HepG2 (cell line): ENCODE measurements at regions not wholly inside any gene's neighbourhood (a gene's known extent, or its start where the extent isn't known, plus 50 kb on each side); places are given as distances from the start of the nearest gene placed in this dataset.

Source experiments
- ATAC-seq: fragments of 200-7000 bp; cut with Tn5 transposase; 3 replicates; pipeline ENCODE4 v1.9.1; 2020; ENCODE audit warnings: mild to moderate bottlenecking, moderate library complexity
- BruUV-seq: library from RNA; stranded (reverse); fragments of 400-500 nt; replicated peaks from 2 replicates; lab custom pipeline; 2021; lab: Mats Ljungman, UMichigan
- CTCF ChIA-PET: fragments of 300-600 bp; formaldehyde crosslinking; extraction: SDS; loops from one replicate; lab custom pipeline; 2021; ENCODE audit warnings: low total read pairs, inconsistent platforms, low intra/inter-chr PET ratio; lab: Yijun Ruan, JAX
- POLR2A ChIA-PET: fragments of 350-600 bp; sonication (Branson Sonifier 250); formaldehyde crosslinking; loops from one replicate; lab custom pipeline; 2020; ENCODE audit warnings: antibody characterized with exemption, inconsistent platforms; lab: Yijun Ruan, JAX
- DNase-seq: peaks from one replicate; pipeline ENCODE4 v3.0.0-alpha.2; 2015; ENCODE audit warnings: low spot score
- FAIRE-seq: peaks from 3 replicates; lab custom pipeline; 2011; peaks lifted over from hg19 to GRCh38; lab: Jason Lieb, UNC
- H2AFZ ChIP-seq: one replicate; pipeline ENCODE4 v1.6.1; 2011; ENCODE audit warnings: low read length, inconsistent platforms
- H3K27ac ChIP-seq: fragments of 300-600 bp; 3 replicates; pipeline ENCODE4 v1.8.0; 2011; ENCODE audit warnings: mixed run types, mild to moderate bottlenecking, mixed read lengths, low read length, inconsistent platforms; ENCODE audit not compliant: insufficient read depth; ENCODE audit errors: extremely low read length
- H3K27me3 ChIP-seq, 2 experiments: fragments of 200-600 bp in 1 of 2; 2 replicates in 1 of 2; 3 replicates in 1 of 2; pipeline versions ENCODE4 v1.6.0 to v1.8.0; 2011; ENCODE audit warnings: low read length in 2 of 2, mild to moderate bottlenecking in 2 of 2, moderate library complexity in 2 of 2, inconsistent platforms in 1 of 2; ENCODE audit not compliant: insufficient read depth in 2 of 2, control insufficient read depth in 1 of 2
- H3K36me3 ChIP-seq, 2 experiments: fragments of 200-600 bp in 1 of 2; replicated peaks in 1 of 2; 2 replicates in 1 of 2; 3 replicates in 1 of 2; pipeline versions ENCODE4 v1.5.1 to v1.8.0; 2011; ENCODE audit warnings: low read length in 2 of 2, inconsistent platforms in 1 of 2; ENCODE audit not compliant: insufficient read depth in 2 of 2, control insufficient read depth in 1 of 2
- H3K4me1 ChIP-seq: 2 replicates; pipeline ENCODE4 v1.5.1; 2012; ENCODE audit warnings: low read length, inconsistent platforms; ENCODE audit not compliant: insufficient read depth
- H3K4me2 ChIP-seq: 2 replicates; pipeline ENCODE4 v1.6.0; 2011; ENCODE audit warnings: low read depth, low read length, inconsistent platforms
- H3K4me3 ChIP-seq, 3 experiments: fragments of 200-600 bp in 1 of 3; sonication (generic), shearing (Covaris generic) in 1 of 3; replicated peaks in 1 of 3; 2 replicates each; pipeline ENCODE4 v1.5.1; 2011 to 2016; ENCODE audit warnings: low read length in 3 of 3, inconsistent platforms in 2 of 3, low read depth in 2 of 3, mild to moderate bottlenecking in 2 of 3, control low read depth in 1 of 3, mixed read lengths in 1 of 3; ENCODE audit not compliant: insufficient read depth in 1 of 3
- H3K79me2 ChIP-seq: one replicate; pipeline ENCODE4 v1.6.1; 2011; ENCODE audit warnings: low read length, inconsistent platforms; ENCODE audit not compliant: insufficient read depth
- H3K9ac ChIP-seq: 2 replicates; pipeline ENCODE4 v1.6.0; 2011; ENCODE audit warnings: mild to moderate bottlenecking, low read depth, low read length, inconsistent platforms; ENCODE audit not compliant: insufficient read depth
- H3K9me3 ChIP-seq: 2 replicates; pipeline ENCODE4 v1.5.1; 2012; ENCODE audit warnings: mild to moderate bottlenecking, low read length
- H4K20me1 ChIP-seq: 2 replicates; pipeline ENCODE4 v1.6.0; 2011; ENCODE audit warnings: inconsistent platforms, mild to moderate bottlenecking, low read length, moderate library complexity; ENCODE audit not compliant: insufficient read depth
- ARID2 ChIP-seq: sonication (generic); formaldehyde crosslinking; IDR thresholded peaks from 2 replicates; pipeline ENCODE4 v1.8.1; 2022; ENCODE audit warnings: mild to moderate bottlenecking, missing genetic modification reagents, borderline replicate concordance
- MIER2 ChIP-seq: IDR thresholded peaks from 2 replicates; pipeline ENCODE4 v1.6.1; 2016; ENCODE audit warnings: missing biosample characterization, missing genetic modification reagents
- MIXL1 ChIP-seq: IDR thresholded peaks from 2 replicates; pipeline ENCODE4 v1.6.1; 2016
- MTF2 ChIP-seq: sonication (generic); formaldehyde crosslinking; IDR thresholded peaks from 2 replicates; pipeline ENCODE4 v1.5.0; 2020; ENCODE audit warnings: missing genetic modification reagents, borderline replicate concordance
- RFXANK ChIP-seq: IDR thresholded peaks from 2 replicates; pipeline ENCODE4 v1.6.1; 2016
- SPEN ChIP-seq: sonication (generic); formaldehyde crosslinking; IDR thresholded peaks from 2 replicates; pipeline ENCODE4 v1.5.1; 2020; ENCODE audit warnings: low read depth, mild to moderate bottlenecking, missing genetic modification reagents
- TP53 ChIP-seq: sonication (generic); formaldehyde crosslinking; conservative IDR thresholded peaks from 2 replicates; pipeline ENCODE4 v1.4.0; 2020; ENCODE audit warnings: missing genetic modification reagents
- ZNF143 ChIP-seq: sonication (generic); formaldehyde crosslinking; IDR thresholded peaks from 2 replicates; pipeline ENCODE4 v1.4.0; 2020; ENCODE audit warnings: missing genetic modification reagents
- ZNF484 ChIP-seq: sonication (generic); formaldehyde crosslinking; IDR thresholded peaks from 2 replicates; pipeline ENCODE4 v1.5.1; 2020; ENCODE audit warnings: mild to moderate bottlenecking, low read depth, missing genetic modification reagents, borderline replicate concordance
- ZNF570 ChIP-seq: sonication (generic); formaldehyde crosslinking; IDR thresholded peaks from 2 replicates; pipeline ENCODE4 v1.4.0; 2020; ENCODE audit warnings: mild to moderate bottlenecking, missing genetic modification reagents, borderline replicate concordance
- ZNF615 ChIP-seq: sonication (generic); formaldehyde crosslinking; IDR thresholded peaks from 2 replicates; pipeline ENCODE4 v1.5.0; 2020; ENCODE audit warnings: mild to moderate bottlenecking, missing genetic modification reagents, borderline replicate concordance
- ZNF709 ChIP-seq: sonication (generic); formaldehyde crosslinking; IDR thresholded peaks from 2 replicates; pipeline ENCODE4 v1.5.0; 2020; ENCODE audit warnings: mild to moderate bottlenecking, missing genetic modification reagents
- WGBS: methylation state at CpG from one replicate; pipeline ENCODE4 v1.1.6; 2017; ENCODE audit warnings: low lambda C conversion rate; 5-methylcytosine and 5-hydroxymethylcytosine counted together
- in situ Hi-C: cut with HindIII; loops from 2 replicates; pipeline ENCODE4 v1.10.0; 2017; ENCODE audit warnings: low pct_unique_long_range_greater_than_20kb; ENCODE audit not compliant: extremely low pct_ligation_motif_present
- intact Hi-C: fragments of 100-400 bp; cut with micrococcal nuclease; formaldehyde crosslinking; loops from one replicate; pipeline ENCODE4 v1.10.0; 2022; ENCODE audit not compliant: unreplicated experiment
- TF ChIP-seq, protein P1 (sequence below): sonication (generic); formaldehyde crosslinking; IDR thresholded peaks from 2 replicates; pipeline ENCODE4 v1.5.1; 2020; ENCODE audit warnings: mild to moderate bottlenecking, missing genetic modification reagents
- TF ChIP-seq, protein P2 (sequence below): sonication (generic); formaldehyde crosslinking; IDR thresholded peaks from 2 replicates; pipeline ENCODE4 v1.4.0; 2020; ENCODE audit warnings: mild to moderate bottlenecking, missing genetic modification reagents
- TF ChIP-seq, protein P3 (sequence below): sonication (generic); formaldehyde crosslinking; IDR thresholded peaks from 2 replicates; pipeline ENCODE4 v1.4.0; 2020; ENCODE audit warnings: missing genetic modification reagents

DNA sequence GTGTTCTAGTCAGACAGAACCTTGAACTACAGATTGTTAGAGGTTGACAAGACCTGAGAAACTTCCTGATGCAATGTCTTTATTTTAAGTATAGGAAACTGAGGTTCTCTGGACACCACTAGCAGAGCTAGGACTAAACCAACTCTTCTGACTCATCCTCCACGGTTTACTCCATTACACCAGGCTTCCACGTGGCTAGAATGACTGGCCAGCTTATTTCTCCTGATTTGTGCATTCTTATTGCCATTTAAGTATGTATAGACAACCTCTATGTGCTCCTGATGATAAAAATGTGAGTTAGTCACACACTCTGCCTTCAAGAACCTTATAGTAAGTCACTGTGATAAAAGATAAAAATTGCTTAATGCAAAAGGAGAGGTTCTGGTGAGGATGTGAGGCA is 182.7 kb downstream of the MEX3B start:
- no peak overlapping the region for H2AFZ ChIP-seq
- no peak overlapping the region for H3K27ac ChIP-seq
- no TSS peak for BruUV-seq
- intact Hi-C loops (no loop called here), in situ Hi-C loops (no loop called here)
- H3K4me2 ChIP-seq, result no peak overlapping the region
- no peak for DNase-seq
- no peak overlapping the region for H3K4me3 ChIP-seq
- no peaks in the 10 kb centered on the region for H3K79me2 ChIP-seq
- ATAC-seq, result no peak
- FAIRE-seq, result no peak
- no peaks in the 10 kb centered on the region for H3K9me3 ChIP-seq
- peaks cover 0 to 7% of the 10 kb centered on the region in 2 experiments; a peak in 1 of 5 replicates for H3K27me3 ChIP-seq
- ChIA-PET POLR2A (no interaction called here), CTCF (no interaction called here)
- H4K20me1 ChIP-seq, result no peaks in the 10 kb centered on the region
- H3K9ac ChIP-seq, result no peak overlapping the region
- WGBS, result 0% methylated on average over 2 of the region's 2 CpGs
- H3K36me3 ChIP-seq, result no peaks in the 10 kb centered on the region
- no peaks in the 10 kb centered on the region for H3K4me1 ChIP-seq
- TF ChIP-seq, protein P1, sequence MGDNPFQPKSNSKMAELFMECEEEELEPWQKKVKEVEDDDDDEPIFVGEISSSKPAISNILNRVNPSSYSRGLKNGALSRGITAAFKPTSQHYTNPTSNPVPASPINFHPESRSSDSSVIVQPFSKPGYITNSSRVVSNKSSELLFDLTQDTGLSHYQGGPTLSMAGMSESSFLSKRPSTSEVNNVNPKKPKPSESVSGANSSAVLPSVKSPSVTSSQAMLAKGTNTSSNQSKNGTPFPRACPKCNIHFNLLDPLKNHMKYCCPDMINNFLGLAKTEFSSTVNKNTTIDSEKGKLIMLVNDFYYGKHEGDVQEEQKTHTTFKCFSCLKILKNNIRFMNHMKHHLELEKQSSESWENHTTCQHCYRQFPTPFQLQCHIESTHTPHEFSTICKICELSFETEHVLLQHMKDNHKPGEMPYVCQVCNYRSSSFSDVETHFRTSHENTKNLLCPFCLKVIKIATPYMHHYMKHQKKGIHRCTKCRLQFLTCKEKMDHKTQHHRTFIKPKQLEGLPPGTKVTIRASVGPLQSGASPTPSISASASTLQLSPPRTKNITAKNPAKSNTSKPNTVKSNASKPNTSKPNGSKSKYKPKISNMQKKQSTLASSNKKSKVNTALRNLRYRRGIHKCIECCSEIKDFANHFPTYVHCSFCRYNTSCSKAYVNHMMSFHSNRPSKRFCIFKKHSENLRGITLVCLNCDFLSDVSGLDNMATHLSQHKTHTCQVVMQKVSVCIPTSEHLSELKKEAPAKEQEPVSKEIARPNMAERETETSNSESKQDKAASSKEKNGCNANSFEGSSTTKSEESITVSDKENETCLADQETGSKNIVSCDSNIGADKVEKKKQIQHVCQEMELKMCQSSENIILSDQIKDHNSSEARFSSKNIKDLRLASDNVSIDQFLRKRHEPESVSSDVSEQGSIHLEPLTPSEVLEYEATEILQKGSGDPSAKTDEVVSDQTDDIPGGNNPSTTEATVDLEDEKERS, result no peak
- TF ChIP-seq ZNF484 (CRISPR knock-in tag) (no peak), ZNF615 (no peak), ZNF143 (CRISPR knock-in tag) (no peak), RFXANK (CRISPR knock-in tag) (no peak), ZNF570 (no peak), SPEN (no peak), MTF2 (no peak), TP53 (no peak), MIXL1 (CRISPR knock-in tag) (no peak), MIER2 (CRISPR knock-in tag) (no peak), ZNF709 (CRISPR knock-in tag) (no peak), ARID2 (no peak)
- TF ChIP-seq, protein P2, sequence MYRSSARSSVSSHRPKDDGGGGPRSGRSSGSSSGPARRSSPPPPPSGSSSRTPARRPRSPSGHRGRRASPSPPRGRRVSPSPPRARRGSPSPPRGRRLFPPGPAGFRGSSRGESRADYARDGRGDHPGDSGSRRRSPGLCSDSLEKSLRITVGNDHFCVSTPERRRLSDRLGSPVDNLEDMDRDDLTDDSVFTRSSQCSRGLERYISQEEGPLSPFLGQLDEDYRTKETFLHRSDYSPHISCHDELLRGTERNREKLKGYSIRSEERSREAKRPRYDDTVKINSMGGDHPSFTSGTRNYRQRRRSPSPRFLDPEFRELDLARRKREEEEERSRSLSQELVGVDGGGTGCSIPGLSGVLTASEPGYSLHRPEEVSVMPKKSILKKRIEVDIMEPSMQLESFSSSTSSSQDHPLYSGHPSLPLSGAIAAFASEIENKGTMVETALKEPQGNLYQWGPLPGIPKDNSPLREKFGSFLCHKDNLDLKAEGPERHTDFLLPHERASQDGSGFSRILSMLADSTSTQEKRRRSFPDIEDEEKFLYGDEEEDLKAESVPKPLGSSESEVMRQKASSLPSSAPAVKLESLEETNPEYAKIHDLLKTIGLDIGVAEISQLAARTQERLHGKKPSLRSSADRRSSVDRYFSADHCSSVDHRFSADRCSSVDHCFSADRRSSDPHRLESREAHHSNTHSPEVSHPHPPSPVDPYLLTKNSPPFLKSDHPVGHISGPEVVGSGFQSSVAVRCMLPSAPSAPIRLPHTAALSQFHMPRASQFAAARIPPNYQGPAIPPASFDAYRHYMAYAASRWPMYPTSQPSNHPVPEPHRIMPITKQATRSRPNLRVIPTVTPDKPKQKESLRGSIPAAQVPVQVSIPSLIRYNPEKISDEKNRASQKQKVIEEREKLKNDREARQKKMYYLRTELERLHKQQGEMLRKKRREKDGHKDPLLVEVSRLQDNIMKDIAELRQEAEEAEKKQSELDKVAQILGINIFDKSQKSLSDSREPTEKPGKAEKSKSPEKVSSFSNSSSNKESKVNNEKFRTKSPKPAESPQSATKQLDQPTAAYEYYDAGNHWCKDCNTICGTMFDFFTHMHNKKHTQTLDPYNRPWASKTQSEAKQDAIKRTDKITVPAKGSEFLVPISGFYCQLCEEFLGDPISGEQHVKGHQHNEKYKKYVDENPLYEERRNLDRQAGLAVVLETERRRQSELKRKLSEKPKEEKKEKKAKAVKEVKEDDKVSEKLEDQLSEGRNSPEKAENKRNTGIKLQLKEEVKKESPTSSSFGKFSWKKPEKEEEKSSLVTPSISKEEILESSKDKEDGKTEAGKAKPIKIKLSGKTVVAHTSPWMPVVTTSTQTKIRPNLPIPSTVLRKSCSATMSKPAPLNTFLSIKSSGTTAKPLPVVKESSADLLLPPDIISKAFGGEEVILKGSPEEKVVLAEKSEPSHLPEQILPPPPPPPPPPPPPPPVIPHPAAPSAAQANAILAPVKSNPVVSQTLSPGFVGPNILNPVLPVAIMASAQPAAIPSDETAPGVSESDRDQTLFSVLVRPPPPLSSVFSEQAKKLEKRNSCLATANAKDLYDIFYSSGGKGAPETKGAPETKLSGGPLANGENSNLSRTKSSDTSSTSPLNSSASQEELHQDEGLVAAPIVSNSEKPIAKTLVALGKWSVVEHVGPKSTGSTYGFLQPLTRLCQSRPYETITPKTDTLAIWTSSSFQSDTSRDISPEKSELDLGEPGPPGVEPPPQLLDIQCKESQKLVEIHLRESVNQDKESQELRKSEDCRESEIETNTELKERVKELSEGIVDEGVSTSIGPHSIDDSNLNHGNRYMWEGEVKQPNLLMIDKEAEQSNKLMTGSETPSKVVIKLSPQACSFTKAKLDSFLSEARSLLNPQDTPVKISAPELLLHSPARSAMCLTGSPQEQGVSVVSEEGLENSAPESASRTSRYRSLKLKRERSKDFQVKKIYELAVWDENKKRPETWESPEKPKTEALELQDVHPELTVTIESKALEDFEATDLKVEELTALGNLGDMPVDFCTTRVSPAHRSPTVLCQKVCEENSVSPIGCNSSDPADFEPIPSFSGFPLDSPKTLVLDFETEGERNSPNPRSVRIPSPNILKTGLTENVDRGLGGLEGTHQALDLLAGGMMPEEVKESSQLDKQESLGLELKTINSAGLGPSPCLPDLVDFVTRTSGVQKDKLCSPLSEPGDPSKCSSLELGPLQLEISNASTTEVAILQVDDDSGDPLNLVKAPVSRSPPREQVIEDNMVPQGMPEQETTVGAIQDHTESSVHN (CRISPR knock-in tag), result no peak
- TF ChIP-seq, protein P3, sequence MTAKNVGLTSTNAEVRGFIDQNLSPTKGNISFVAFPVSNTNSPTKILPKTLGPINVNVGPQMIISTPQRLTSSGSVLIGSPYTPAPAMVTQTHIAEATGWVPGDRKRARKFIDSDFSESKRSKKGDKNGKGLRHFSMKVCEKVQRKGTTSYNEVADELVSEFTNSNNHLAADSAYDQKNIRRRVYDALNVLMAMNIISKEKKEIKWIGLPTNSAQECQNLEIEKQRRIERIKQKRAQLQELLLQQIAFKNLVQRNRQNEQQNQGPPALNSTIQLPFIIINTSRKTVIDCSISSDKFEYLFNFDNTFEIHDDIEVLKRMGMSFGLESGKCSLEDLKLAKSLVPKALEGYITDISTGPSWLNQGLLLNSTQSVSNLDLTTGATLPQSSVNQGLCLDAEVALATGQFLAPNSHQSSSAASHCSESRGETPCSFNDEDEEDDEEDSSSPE (CRISPR knock-in tag), result no peak
